ENCODE measurements at regions not wholly inside any gene's neighbourhood (a gene's known extent, or its start where the extent isn't known, plus 50 kb on each side); places are given as distances from the start of the nearest gene placed in this dataset.

DNA sequence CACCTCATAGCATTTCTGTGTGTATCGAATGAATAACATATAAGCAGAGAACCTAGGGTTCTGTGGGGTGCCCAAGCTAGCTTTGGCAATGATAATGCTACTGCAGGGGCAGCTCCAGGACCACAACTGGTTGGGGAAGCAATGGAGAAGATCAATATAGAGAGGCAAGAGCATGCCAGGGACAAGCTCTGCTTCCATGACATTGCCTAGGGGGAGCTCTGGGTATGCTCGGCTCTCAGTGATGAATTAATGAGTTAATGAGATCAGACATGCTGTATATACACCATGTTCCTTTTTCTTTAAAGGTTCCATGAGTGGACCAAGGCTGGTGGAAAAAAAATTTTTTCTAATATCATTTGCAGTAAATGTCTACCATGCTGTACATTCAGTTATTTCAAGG lies 618.4 kb downstream of the BCL11A start:
- TF ChIP-seq, protein P1, sequence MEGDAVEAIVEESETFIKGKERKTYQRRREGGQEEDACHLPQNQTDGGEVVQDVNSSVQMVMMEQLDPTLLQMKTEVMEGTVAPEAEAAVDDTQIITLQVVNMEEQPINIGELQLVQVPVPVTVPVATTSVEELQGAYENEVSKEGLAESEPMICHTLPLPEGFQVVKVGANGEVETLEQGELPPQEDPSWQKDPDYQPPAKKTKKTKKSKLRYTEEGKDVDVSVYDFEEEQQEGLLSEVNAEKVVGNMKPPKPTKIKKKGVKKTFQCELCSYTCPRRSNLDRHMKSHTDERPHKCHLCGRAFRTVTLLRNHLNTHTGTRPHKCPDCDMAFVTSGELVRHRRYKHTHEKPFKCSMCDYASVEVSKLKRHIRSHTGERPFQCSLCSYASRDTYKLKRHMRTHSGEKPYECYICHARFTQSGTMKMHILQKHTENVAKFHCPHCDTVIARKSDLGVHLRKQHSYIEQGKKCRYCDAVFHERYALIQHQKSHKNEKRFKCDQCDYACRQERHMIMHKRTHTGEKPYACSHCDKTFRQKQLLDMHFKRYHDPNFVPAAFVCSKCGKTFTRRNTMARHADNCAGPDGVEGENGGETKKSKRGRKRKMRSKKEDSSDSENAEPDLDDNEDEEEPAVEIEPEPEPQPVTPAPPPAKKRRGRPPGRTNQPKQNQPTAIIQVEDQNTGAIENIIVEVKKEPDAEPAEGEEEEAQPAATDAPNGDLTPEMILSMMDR (IDR thresholded peaks at IDR 0.05): no peak
- TF ChIP-seq POLR2AphosphoS5 (IDR thresholded peaks at IDR 0.05) (no peak), POLR2A (IDR thresholded peaks at IDR 0.05) (no peak)
